SK-N-SH (cell line): ENCODE measurements at regions not wholly inside any gene's neighbourhood (a gene's known extent, or its start where the extent isn't known, plus 50 kb on each side); places are given as distances from the start of the nearest gene placed in this dataset.

Experiments
- CTCF ChIA-PET: fragments of 300-600, 350-600 bp; formaldehyde crosslinking; extraction: SDS; loops from one replicate; lab custom pipeline; 2021; lab: Yijun Ruan, JAX
- POLR2A ChIA-PET: fragments of 350-600 bp; sonication (Branson Sonifier 250); formaldehyde crosslinking; extraction: SDS; loops from one replicate; lab custom pipeline; 2020; ENCODE audit warnings: antibody characterized with exemption, inconsistent platforms; lab: Yijun Ruan, JAX
- DNase-seq: peaks from one replicate; pipeline ENCODE4 v3.0.0; 2012
- H2AFZ ChIP-seq: fragments of 200-600 bp; sonication (generic); 2 replicates; pipeline ENCODE4 v1.8.1; 2016; ENCODE audit warnings: antibody characterized with exemption, mild to moderate bottlenecking, low read depth
- H3F3A ChIP-seq: fragments of 200-600 bp; sonication (generic); replicated peaks from 2 replicates; pipeline ENCODE3; 2016; ENCODE audit warnings: antibody characterized with exemption, mild to moderate bottlenecking; ENCODE audit not compliant: insufficient read depth
- H3K27ac ChIP-seq, 2 experiments: fragments of 200-500 bp in 1 of 2; fragments of 200-600 bp in 1 of 2; sonication (Bioruptor generic) in 1 of 2; sonication (generic), shearing (Covaris generic) in 1 of 2; 2 replicates each; pipeline versions ENCODE4 v1.5.1 to v1.6.1; 2014 to 2016; ENCODE audit warnings: low read depth in 2 of 2, inconsistent platforms in 1 of 2, low read length in 1 of 2, mild to moderate bottlenecking in 1 of 2, mixed read lengths in 1 of 2
- H3K27me3 ChIP-seq: fragments of 200-600 bp; sonication (generic), shearing (Covaris generic); 2 replicates; pipeline ENCODE4 v1.6.1; 2016; ENCODE audit warnings: mixed run types; ENCODE audit not compliant: insufficient read depth
- H3K36me3 ChIP-seq, 2 experiments: fragments of 200-500 bp in 1 of 2; fragments of 200-600 bp in 1 of 2; sonication (Bioruptor generic) in 1 of 2; sonication (generic) in 1 of 2; replicated peaks in 1 of 2; 2 replicates each; pipeline versions ENCODE3 to v1.5.1; 2014 to 2016; ENCODE audit warnings: low read length in 1 of 2, mild to moderate bottlenecking in 1 of 2; ENCODE audit not compliant: insufficient read depth in 2 of 2, control insufficient read depth in 1 of 2
- H3K4me1 ChIP-seq, 2 experiments: fragments of 200-500 bp in 1 of 2; fragments of 200-600 bp in 1 of 2; sonication (Bioruptor generic) in 1 of 2; sonication (generic), shearing (Covaris generic) in 1 of 2; 2 replicates each; pipeline versions ENCODE4 v1.5.1 to v1.6.1; 2014 to 2016; ENCODE audit warnings: low read depth in 1 of 2, low read length in 1 of 2, mixed run types in 1 of 2; ENCODE audit not compliant: insufficient read depth in 2 of 2, control insufficient read depth in 1 of 2
- H3K4me2 ChIP-seq: fragments of 200-600 bp; sonication (generic), shearing (Covaris generic); 2 replicates; pipeline ENCODE4 v1.6.1; 2017; ENCODE audit warnings: mixed run types
- H3K4me3 ChIP-seq, 2 experiments: fragments of 200-500 bp in 1 of 2; fragments of 200-600 bp in 1 of 2; sonication (Bioruptor generic) in 1 of 2; sonication (generic), shearing (Covaris generic) in 1 of 2; 2 replicates each; pipeline versions ENCODE4 v1.5.1 to v1.8.1; 2014 to 2016; ENCODE audit warnings: low read depth in 2 of 2, inconsistent platforms in 1 of 2, low read length in 1 of 2, mild to moderate bottlenecking in 1 of 2, mixed read lengths in 1 of 2, moderate library complexity in 1 of 2
- H3K79me2 ChIP-seq: fragments of 200-600 bp; sonication (generic); 2 replicates; pipeline ENCODE4 v1.8.1; 2017; ENCODE audit warnings: mild to moderate bottlenecking; ENCODE audit not compliant: insufficient read depth
- H3K9ac ChIP-seq: fragments of 200-600 bp; sonication (generic); 2 replicates; pipeline ENCODE4 v1.6.1; 2017; ENCODE audit warnings: mixed run types
- H3K9me2 ChIP-seq: fragments of 200-600 bp; sonication (generic); 2 replicates; pipeline ENCODE4 v1.6.1; 2017; ENCODE audit warnings: mixed run types
- H3K9me3 ChIP-seq: fragments of 200-600 bp; sonication (generic); 2 replicates; pipeline ENCODE4 v1.6.1; 2017; ENCODE audit warnings: mixed run types, mild to moderate bottlenecking, moderate library complexity
- H4K20me1 ChIP-seq: fragments of 200-600 bp; sonication (generic); 2 replicates; pipeline ENCODE4 v1.6.1; 2017; ENCODE audit warnings: mild to moderate bottlenecking, mixed run types; ENCODE audit not compliant: insufficient read depth
- CHD2 ChIP-seq: fragments of 150-350 bp; IDR thresholded peaks from 2 replicates; pipeline ENCODE4 v1.6.1; 2018; ENCODE audit warnings: low read length; ENCODE audit not compliant: partially characterized antibody
- ELF1 ChIP-seq: IDR thresholded peaks from 2 replicates; pipeline ENCODE4 v1.4.0; 2012
- EP300 ChIP-seq, 2 experiments: IDR thresholded peaks; 2 replicates each; pipeline versions ENCODE4 v1.4.0 to v1.6.1; 2012; ENCODE audit warnings: borderline replicate concordance in 1 of 2, low read depth in 1 of 2, low read length in 1 of 2
- EZH2phosphoT487 ChIP-seq: fragments of 200-600 bp; sonication (generic); IDR thresholded peaks from 2 replicates; pipeline ENCODE4 v1.6.1; 2017; ENCODE audit warnings: low read depth, mixed run types, mild to moderate bottlenecking, antibody characterized with exemption, moderate library complexity, borderline replicate concordance
- FOSL2 ChIP-seq: IDR thresholded peaks from 2 replicates; pipeline ENCODE4 v1.4.0; 2012; ENCODE audit warnings: low read depth, mild to moderate bottlenecking, moderate library complexity, borderline replicate concordance
- FOXJ3 ChIP-seq: sonication (generic); formaldehyde crosslinking; IDR thresholded peaks from 2 replicates; pipeline ENCODE4 v1.5.1; 2020; ENCODE audit warnings: mild to moderate bottlenecking, missing genetic modification reagents
- FOXM1 ChIP-seq: IDR thresholded peaks from 2 replicates; pipeline ENCODE4 v1.4.0; 2012; ENCODE audit warnings: low read depth, mild to moderate bottlenecking
- GABPA ChIP-seq: IDR thresholded peaks from 2 replicates; pipeline ENCODE4 v1.4.0; 2012; ENCODE audit warnings: low read depth, mild to moderate bottlenecking
- JUND ChIP-seq: IDR thresholded peaks from 2 replicates; pipeline ENCODE4 v1.4.0; 2012
- POLR2AphosphoS5 ChIP-seq: IDR thresholded peaks from 2 replicates; pipeline ENCODE4 v1.6.1; 2012; ENCODE audit warnings: low read depth, low read length
- RCOR1 ChIP-seq: fragments of 150-350 bp; IDR thresholded peaks from 2 replicates; pipeline ENCODE4 v1.6.1; 2017; ENCODE audit warnings: antibody characterized with exemption, low read length
- RFX5 ChIP-seq: IDR thresholded peaks from 2 replicates; pipeline ENCODE4 v1.6.1; 2012; ENCODE audit warnings: mild to moderate bottlenecking, improper control_type of control experiment, low read length
- SIN3A ChIP-seq: IDR thresholded peaks from 2 replicates; pipeline ENCODE4 v1.6.1; 2012; ENCODE audit warnings: low read depth, mild to moderate bottlenecking, low read length, moderate library complexity, borderline replicate concordance
- SMC3 ChIP-seq: IDR thresholded peaks from 2 replicates; pipeline ENCODE4 v1.6.1; 2012; ENCODE audit warnings: low read depth, low read length, improper control_type of control experiment
- WGBS: methylation state at CpG from one replicate; pipeline ENCODE4 v1.1.6; 2017; ENCODE audit warnings: low lambda C conversion rate; 5-methylcytosine and 5-hydroxymethylcytosine counted together
- TF ChIP-seq, protein P1 (sequence below): IDR thresholded peaks from 2 replicates; pipeline ENCODE4; 2012
- TF ChIP-seq, protein P2 (sequence below): IDR thresholded peaks from 2 replicates; pipeline ENCODE4 v1.4.0; 2012; ENCODE audit warnings: low read depth

- 0 out of 2 replicates have a peak, but pooled peaks have one; percentile 39 for TF ChIP-seq JUND
- TF ChIP-seq, protein P1, sequence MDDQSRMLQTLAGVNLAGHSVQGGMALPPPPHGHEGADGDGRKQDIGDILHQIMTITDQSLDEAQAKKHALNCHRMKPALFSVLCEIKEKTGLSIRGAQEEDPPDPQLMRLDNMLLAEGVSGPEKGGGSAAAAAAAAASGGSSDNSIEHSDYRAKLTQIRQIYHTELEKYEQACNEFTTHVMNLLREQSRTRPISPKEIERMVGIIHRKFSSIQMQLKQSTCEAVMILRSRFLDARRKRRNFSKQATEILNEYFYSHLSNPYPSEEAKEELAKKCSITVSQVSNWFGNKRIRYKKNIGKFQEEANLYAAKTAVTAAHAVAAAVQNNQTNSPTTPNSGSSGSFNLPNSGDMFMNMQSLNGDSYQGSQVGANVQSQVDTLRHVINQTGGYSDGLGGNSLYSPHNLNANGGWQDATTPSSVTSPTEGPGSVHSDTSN = 0 out of 2 replicates have a peak, but pooled peaks have one; percentile 9
- TF ChIP-seq EP300 (IDR thresholded peaks at IDR 0.05; ENCODE audit: borderline replicate concordance in 1 of 2, low read depth in 1 of 2, low read length in 1 of 2) = 0 out of 4 replicates have a peak, but pooled peaks of 1 of the 2 experiments have one; percentile 15
- TF ChIP-seq SIN3A = no peak
- peak; percentile 57; the same call in 1 of the 2 replicates for TF ChIP-seq FOSL2
- TF ChIP-seq RFX5 = no peak
- Histone ChIP-seq H3K4me1 (no peaks in the 10 kb centered on the region; a peak in 2 of 4 replicates), H2AFZ (peak overlapping the region; percentile 46; the same call in 1 of the 2 replicates), H3K27ac (no peak overlapping the region), H3K9me2 (no peaks in the 10 kb centered on the region), H3K4me2 (no peak overlapping the region), H3K9me3 (no peaks in the 10 kb centered on the region), H3F3A (peaks cover 3% of the 10 kb centered on the region), H3K4me3 (no peak overlapping the region), H3K79me2 (no peaks in the 10 kb centered on the region), H3K27me3 (no peaks in the 10 kb centered on the region), H3K9ac (no peak overlapping the region), H3K36me3 (no peaks in the 10 kb centered on the region), H4K20me1 (no peaks in the 10 kb centered on the region)
- no peak for DNase-seq
- WGBS = 59% methylated on average over 4 of the region's 4 CpGs
- CTCF ChIA-PET = no interaction called here
- POLR2A ChIA-PET = no interaction called here
Observed at GRCh38 chr7:13826752-13827151, 162.7 kb downstream of the ETV1 start.

GRCh38 chr7:13827716-13828115, 161.8 kb downstream of the ETV1 start:
- Histone ChIP-seq H3K36me3 (no peaks in the 10 kb centered on the region), H3K79me2 (no peaks in the 10 kb centered on the region), H3K27me3 (no peaks in the 10 kb centered on the region), H3K27ac (no peak overlapping the region), H3K4me3 (no peak overlapping the region), H3K4me2 (no peak overlapping the region), H3K9ac (no peak overlapping the region), H3K4me1 (no peaks in the 10 kb centered on the region; a peak in 2 of 4 replicates), H3K9me3 (no peaks in the 10 kb centered on the region), H2AFZ (no peak overlapping the region), H3F3A (peaks cover 3% of the 10 kb centered on the region), H3K9me2 (no peaks in the 10 kb centered on the region), H4K20me1 (no peaks in the 10 kb centered on the region)
- ChIA-PET POLR2A (no interaction called here), CTCF (no interaction called here)
- WGBS = 86% methylated on average over 5 of the region's 5 CpGs
- TF ChIP-seq ELF1 = 0 out of 2 replicates have a peak, but pooled peaks have one; percentile 11
- TF ChIP-seq, protein P1 = no peak
- DNase-seq = no peak

GRCh38 chr7:13829231-13829630, 160.2 kb downstream of the ETV1 start:
- no peak overlapping the region for H3K9ac ChIP-seq
- H3K27ac ChIP-seq = no peak overlapping the region
- no peak overlapping the region for H2AFZ ChIP-seq
- 81% methylated on average over 2 of the region's 2 CpGs for WGBS
- no peak overlapping the region for H3K4me3 ChIP-seq
- H3K36me3 ChIP-seq = no peaks in the 10 kb centered on the region
- peaks cover 3% of the 10 kb centered on the region for H3F3A ChIP-seq
- no peaks in the 10 kb centered on the region for H3K9me2 ChIP-seq
- H4K20me1 ChIP-seq = no peaks in the 10 kb centered on the region
- H3K4me1 ChIP-seq = peaks cover 0 to 3% of the 10 kb centered on the region in 2 experiments; a peak in 3 of 4 replicates
- DNase-seq = no peak
- no peak overlapping the region for H3K4me2 ChIP-seq
- no peaks in the 10 kb centered on the region for H3K9me3 ChIP-seq
- ChIA-PET POLR2A (no interaction called here), CTCF (interaction anchor here (1.1 kb wide), 1 partner anchor 19 kb away, joined by 3 read pairs; no protein-coding TSS in a partner anchor)
- TF ChIP-seq EZH2phosphoT487 = no peak
- TF ChIP-seq EP300 (IDR thresholded peaks at IDR 0.05; ENCODE audit: borderline replicate concordance in 1 of 2, low read depth in 1 of 2, low read length in 1 of 2) = no peak
- TF ChIP-seq FOXJ3 (CRISPR knock-in tag) = no peak
- no peak for TF ChIP-seq RCOR1
- TF ChIP-seq SMC3 = no peak
- TF ChIP-seq, protein P1 = no peak
- TF ChIP-seq POLR2AphosphoS5 = no peak
- TF ChIP-seq GABPA = no peak
- TF ChIP-seq, protein P2, sequence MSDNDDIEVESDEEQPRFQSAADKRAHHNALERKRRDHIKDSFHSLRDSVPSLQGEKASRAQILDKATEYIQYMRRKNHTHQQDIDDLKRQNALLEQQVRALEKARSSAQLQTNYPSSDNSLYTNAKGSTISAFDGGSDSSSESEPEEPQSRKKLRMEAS = no peak
- no peak for TF ChIP-seq CHD2
- no peak for TF ChIP-seq JUND
- no peak for TF ChIP-seq FOXM1
- no peaks in the 10 kb centered on the region for H3K27me3 ChIP-seq
- H3K79me2 ChIP-seq = no peaks in the 10 kb centered on the region
